Endothelial cell of umbilical vein (primary cell): ENCODE measurements at regions not wholly inside any gene's neighbourhood (a gene's known extent, or its start where the extent isn't known, plus 50 kb on each side); places are given as distances from the start of the nearest gene placed in this dataset.

ENCODE experiments used
- CTCF ChIP-seq, 2 donors: IDR thresholded peaks; 1 replicate in 1 of 2; 2 replicates in 1 of 2; pipeline ENCODE4 v1.5.1; 2011; ENCODE audit warnings: low read length in 2 of 2, mild to moderate bottlenecking in 2 of 2, moderate library complexity in 2 of 2, control low read depth in 1 of 2, inconsistent platforms in 1 of 2, low read depth in 1 of 2; ENCODE audit not compliant: insufficient read depth in 1 of 2; ENCODE audit errors: extremely low read depth in 1 of 2
- EZH2 ChIP-seq: IDR thresholded peaks from 2 replicates; pipeline ENCODE4 v1.6.1; 2012; ENCODE audit warnings: borderline replicate concordance, low read depth, mild to moderate bottlenecking, moderate library complexity, low read length, inconsistent platforms; ENCODE audit not compliant: severe bottlenecking
- POLR2A ChIP-seq: IDR thresholded peaks from 2 replicates; pipeline ENCODE4 v1.6.1; 2012; ENCODE audit warnings: low read depth, mild to moderate bottlenecking, control low read depth, low read length
- POLR2AphosphoS5 ChIP-seq: IDR thresholded peaks from 2 replicates; pipeline ENCODE4 v1.6.1; 2012; ENCODE audit warnings: low read depth, mild to moderate bottlenecking, control low read depth, low read length, moderate library complexity; ENCODE audit not compliant: insufficient read depth

GRCh38 chr7:69018200-69018599 is 580.1 kb upstream of the AUTS2 start:
- TF ChIP-seq CTCF (IDR thresholded peaks at IDR 0.05; ENCODE audit: extremely low read depth in 1 of 2, insufficient read depth in 1 of 2, low read depth in 1 of 2, low read length in 2 of 2) = no peak
- no peak for TF ChIP-seq EZH2
- TF ChIP-seq POLR2AphosphoS5 = no peak
- no peak for TF ChIP-seq POLR2A
